ENCODE measurements at regions not wholly inside any gene's neighbourhood (a gene's known extent, or its start where the extent isn't known, plus 50 kb on each side); places are given as distances from the start of the nearest gene placed in this dataset.

GRCh38 chr18:78709261-78709809 is 270.3 kb upstream of the SALL3 start:
- no peak for DNase-seq

GRCh38 chr18:78711316-78711715 is 268.3 kb upstream of the SALL3 start:
- DNase-seq = no peak

GRCh38 chr18:78711971-78712370 is 267.6 kb upstream of the SALL3 start:
- no peak for DNase-seq

GRCh38 chr18:78713069-78713468 is 266.5 kb upstream of the SALL3 start:
- peak; percentile 72 for DNase-seq

GRCh38 chr18:78713726-78714125 is 265.9 kb upstream of the SALL3 start:
- no peak for DNase-seq

- no peak for DNase-seq
Observed at GRCh38 chr18:78716022-78716421, 263.6 kb upstream of the SALL3 start.

GRCh38 chr18:78716581-78716980 is 263.0 kb upstream of the SALL3 start:
- no peak for DNase-seq

- no peak for DNase-seq
Observed at GRCh38 chr18:78717051-78717765, 262.4 kb upstream of the SALL3 start.

- no peak for DNase-seq
Observed at GRCh38 chr18:78717766-78718150, 261.9 kb upstream of the SALL3 start.

GRCh38 chr18:78719821-78720220 is 259.8 kb upstream of the SALL3 start:
- DNase-seq = no peak

GRCh38 chr18:78720456-78721237 is 259.0 kb upstream of the SALL3 start:
- peak; percentile 56 for DNase-seq

- no peak for DNase-seq
Observed at GRCh38 chr18:78721238-78721875, 258.3 kb upstream of the SALL3 start.

GRCh38 chr18:78721981-78722380 is 257.6 kb upstream of the SALL3 start:
- no peak for DNase-seq

GRCh38 chr18:78722386-78722785 is 257.2 kb upstream of the SALL3 start:
- peak; percentile 11 for DNase-seq

GRCh38 chr18:78722929-78723710 is 256.5 kb upstream of the SALL3 start:
- DNase-seq = no peak

- no peak for DNase-seq
Observed at GRCh38 chr18:78724214-78724914, 255.3 kb upstream of the SALL3 start.

- no peak for DNase-seq
Observed at GRCh38 chr18:78725426-78725825, 254.2 kb upstream of the SALL3 start.

GRCh38 chr18:78726326-78727056 is 253.1 kb upstream of the SALL3 start:
- DNase-seq = no peak

GRCh38 chr18:78727057-78727739 is 252.4 kb upstream of the SALL3 start:
- no peak for DNase-seq

All from tongue (tissue), 1 donor.